Left lung (tissue), 4 donors: ENCODE measurements at regions not wholly inside any gene's neighbourhood (a gene's known extent, or its start where the extent isn't known, plus 50 kb on each side); places are given as distances from the start of the nearest gene placed in this dataset.

Source experiments
- ATAC-seq: fragments of 200-7000 bp; cut with Tn5 transposase; one replicate; pipeline ENCODE4 v1.9.1; 2020; ENCODE audit warnings: moderate library complexity
- DNase-seq, 4 donors: peaks; one replicate each; pipeline ENCODE4 v3.0.0-alpha.2; 2013 to 2020
- H3K27ac ChIP-seq, 2 donors: fragments of 200-600 bp; sonication (generic) in 1 of 2; one replicate each; pipeline versions ENCODE4 v1.5.0 to v1.8.0; 2020 to 2021
- H3K27me3 ChIP-seq, 2 donors: fragments of 200-600 bp; sonication (generic) in 1 of 2; one replicate each; pipeline versions ENCODE4 v1.5.0 to v1.8.0; 2020 to 2021
- H3K36me3 ChIP-seq, 2 donors: fragments of 200-600 bp; sonication (generic) in 1 of 2; one replicate each; pipeline versions ENCODE4 v1.5.0 to v1.8.0; 2020 to 2021
- H3K4me1 ChIP-seq, 2 donors: fragments of 200-600 bp; one replicate each; pipeline ENCODE4 v1.8.0; 2021
- H3K4me3 ChIP-seq, 2 donors: fragments of 200-600 bp; sonication (generic) in 1 of 2; one replicate each; pipeline versions ENCODE4 v1.5.0 to v1.8.0; 2020 to 2021; ENCODE audit warnings: mild to moderate bottlenecking in 1 of 2
- H3K9me3 ChIP-seq, 2 donors: fragments of 200-600 bp; sonication (generic) in 1 of 2; one replicate each; pipeline versions ENCODE4 v1.5.0 to v1.8.0; 2020 to 2021
- intact Hi-C, 2 donors: fragments of 100-400 bp; cut with DNase I; formaldehyde crosslinking; loops; one replicate each; pipeline versions ENCODE4 v1.11.2 to v1.14.2; 2022
- TF ChIP-seq, protein P1 (sequence below), 2 donors: fragments of 200-600 bp; sonication (generic) in 1 of 2; IDR thresholded peaks; one replicate each; pipeline versions ENCODE4 v1.5.0 to v1.8.0; 2021; ENCODE audit warnings: antibody characterized with exemption in 2 of 2
- donor health status: DM: no; HTN: yes; CAD: no.
- donor health status: DM: no; HTN: no; CAD: no.

DNA sequence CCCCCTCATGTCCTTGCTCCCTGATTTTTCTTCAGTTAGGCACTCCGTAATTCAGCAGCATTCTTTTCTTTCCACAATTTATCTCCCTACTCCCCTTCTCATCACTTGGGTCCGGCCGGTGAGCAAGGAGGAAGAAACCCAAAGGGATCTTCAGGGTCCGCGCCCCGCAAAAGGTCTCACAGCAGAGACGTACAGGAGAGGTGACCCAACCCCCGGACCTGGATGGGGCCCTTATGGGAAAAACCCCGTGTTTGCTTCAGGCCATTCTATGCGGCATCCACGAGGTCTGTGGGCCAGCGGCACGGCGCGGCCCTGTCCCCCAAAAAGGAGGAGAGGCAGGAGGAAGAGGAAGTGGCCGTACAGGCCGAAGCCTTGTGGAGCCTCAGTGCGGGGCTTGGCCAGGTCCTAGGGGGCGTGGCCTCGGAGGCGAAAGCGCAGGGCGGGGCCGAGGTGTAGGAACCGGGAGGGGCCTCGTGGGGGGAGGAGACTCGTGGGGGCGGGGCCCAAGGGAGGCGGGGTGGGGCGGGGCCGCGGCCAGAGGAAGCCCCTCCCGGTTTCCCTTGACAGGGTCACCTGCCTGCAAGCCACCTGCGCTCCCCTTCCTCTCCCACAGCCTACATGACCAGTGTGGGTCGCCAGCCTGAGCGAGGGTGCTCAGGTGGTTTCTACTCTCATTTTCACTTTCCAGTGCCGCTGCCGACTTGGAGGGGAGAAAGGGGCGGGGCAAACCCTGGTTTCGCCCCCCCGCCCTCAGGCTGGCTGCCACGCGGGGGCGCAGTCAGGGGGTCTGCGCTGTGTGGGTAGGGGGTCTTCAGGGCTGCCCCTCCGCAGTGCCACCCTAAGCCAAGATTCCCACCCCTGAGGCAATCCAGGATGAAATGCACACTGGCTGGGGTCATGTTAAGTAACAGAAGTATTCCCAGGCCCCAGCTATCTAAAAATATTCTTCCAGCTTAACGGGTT is 156.4 kb upstream of the XPO1 start:
- no peaks in the 10 kb centered on the region for H3K27me3 ChIP-seq
- peak; percentile 100 for ATAC-seq
- no peaks in the 10 kb centered on the region for H3K9me3 ChIP-seq
- TF ChIP-seq, protein P1, sequence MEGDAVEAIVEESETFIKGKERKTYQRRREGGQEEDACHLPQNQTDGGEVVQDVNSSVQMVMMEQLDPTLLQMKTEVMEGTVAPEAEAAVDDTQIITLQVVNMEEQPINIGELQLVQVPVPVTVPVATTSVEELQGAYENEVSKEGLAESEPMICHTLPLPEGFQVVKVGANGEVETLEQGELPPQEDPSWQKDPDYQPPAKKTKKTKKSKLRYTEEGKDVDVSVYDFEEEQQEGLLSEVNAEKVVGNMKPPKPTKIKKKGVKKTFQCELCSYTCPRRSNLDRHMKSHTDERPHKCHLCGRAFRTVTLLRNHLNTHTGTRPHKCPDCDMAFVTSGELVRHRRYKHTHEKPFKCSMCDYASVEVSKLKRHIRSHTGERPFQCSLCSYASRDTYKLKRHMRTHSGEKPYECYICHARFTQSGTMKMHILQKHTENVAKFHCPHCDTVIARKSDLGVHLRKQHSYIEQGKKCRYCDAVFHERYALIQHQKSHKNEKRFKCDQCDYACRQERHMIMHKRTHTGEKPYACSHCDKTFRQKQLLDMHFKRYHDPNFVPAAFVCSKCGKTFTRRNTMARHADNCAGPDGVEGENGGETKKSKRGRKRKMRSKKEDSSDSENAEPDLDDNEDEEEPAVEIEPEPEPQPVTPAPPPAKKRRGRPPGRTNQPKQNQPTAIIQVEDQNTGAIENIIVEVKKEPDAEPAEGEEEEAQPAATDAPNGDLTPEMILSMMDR (IDR thresholded peaks at IDR 0.05), result no peak
- H3K4me3 ChIP-seq, result peak overlapping the region; percentile 66 to 87
- H3K4me1 ChIP-seq, result peaks cover 5 to 17% of the 10 kb centered on the region in 2 donors
- intact Hi-C loops, result no loop called here
- no peaks in the 10 kb centered on the region for H3K36me3 ChIP-seq
- peak; percentile 85 to 100 (median 96) for DNase-seq
- H3K27ac ChIP-seq, result peak overlapping the region; percentile 60 to 74

DNA sequence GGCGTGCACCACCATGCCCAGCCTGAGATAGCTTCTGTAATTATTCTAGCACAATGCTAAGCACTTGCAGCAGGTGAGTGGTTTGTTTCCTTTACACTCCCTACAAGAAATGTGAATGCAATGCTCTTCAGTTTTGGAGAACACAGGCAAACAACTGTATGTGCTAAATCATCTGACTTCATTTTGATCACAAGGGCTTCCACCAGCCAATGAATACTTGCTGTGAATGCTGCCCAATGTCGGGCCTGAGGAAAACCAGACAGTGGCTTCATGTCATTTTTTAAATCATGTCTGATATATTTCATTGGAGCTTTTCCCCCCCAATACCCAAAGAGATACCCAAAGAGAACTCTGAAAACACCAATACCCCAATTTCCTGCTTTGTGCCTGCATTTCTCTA is 155.6 kb upstream of the XPO1 start:
- H3K4me3 ChIP-seq, result peak overlapping the region; percentile 66 to 87
- ATAC-seq, result no peak
- intact Hi-C loops, result no loop called here
- H3K27me3 ChIP-seq, result no peaks in the 10 kb centered on the region
- peaks cover 5 to 21% of the 10 kb centered on the region in 2 donors for H3K4me1 ChIP-seq
- no peaks in the 10 kb centered on the region for H3K9me3 ChIP-seq
- H3K27ac ChIP-seq, result peak overlapping the region; percentile 60 to 74
- TF ChIP-seq, protein P1 (IDR thresholded peaks at IDR 0.05), result no peak
- no peak for DNase-seq
- H3K36me3 ChIP-seq, result no peaks in the 10 kb centered on the region

DNA sequence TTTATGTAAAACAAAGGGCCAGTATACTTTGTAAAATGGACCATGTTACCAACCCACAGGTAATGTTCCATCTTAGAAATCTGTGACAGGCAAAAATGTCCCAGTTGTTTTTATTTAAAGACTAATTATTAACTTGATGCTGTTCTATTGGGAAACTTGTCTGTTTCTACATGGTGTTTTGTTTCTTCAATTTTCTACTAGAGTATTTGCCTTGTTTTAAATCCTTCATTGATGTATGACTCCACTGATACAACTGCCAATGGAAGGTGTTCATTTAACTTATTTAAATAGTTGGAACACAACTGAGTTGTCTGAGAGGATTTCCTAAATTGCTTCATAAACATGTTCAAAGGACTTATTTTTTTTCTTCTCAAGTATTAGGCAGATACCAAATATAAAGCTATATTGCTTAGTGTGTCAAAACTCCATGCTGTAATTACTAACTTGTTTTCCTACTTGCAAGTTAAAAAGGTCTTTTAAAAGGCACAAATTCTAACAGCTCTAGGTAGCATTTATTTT is 152.0 kb upstream of the XPO1 start:
- DNase-seq, result no peak
- intact Hi-C loops, result no loop called here
- Histone ChIP-seq H3K27me3 (no peaks in the 10 kb centered on the region), H3K9me3 (no peaks in the 10 kb centered on the region), H3K4me1 (peaks cover 5 to 17% of the 10 kb centered on the region in 2 donors), H3K36me3 (no peaks in the 10 kb centered on the region), H3K27ac (no peak overlapping the region), H3K4me3 (no peak overlapping the region)
- no peak for ATAC-seq
- TF ChIP-seq, protein P1 (IDR thresholded peaks at IDR 0.05), result no peak

DNA sequence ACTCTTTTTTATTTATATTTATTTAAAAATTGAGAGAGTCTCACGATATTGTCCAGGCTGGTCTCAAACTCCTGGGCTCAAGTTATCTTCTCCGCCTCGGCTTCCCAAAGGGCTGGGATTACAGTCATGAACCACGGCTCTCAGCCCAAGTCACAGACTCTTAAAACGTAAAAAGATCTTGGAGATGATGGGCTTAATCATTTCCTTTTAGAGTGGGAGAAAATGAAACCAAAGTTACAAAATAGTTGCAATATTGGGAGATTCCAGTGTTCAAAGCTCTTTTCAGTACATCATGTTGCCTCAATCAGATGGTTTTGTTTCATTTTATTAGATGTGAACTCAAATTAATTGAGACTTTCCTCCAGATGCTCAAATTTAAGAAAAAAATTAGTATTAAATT is 151.4 kb upstream of the XPO1 start:
- DNase-seq, result no peak
- TF ChIP-seq, protein P1 (IDR thresholded peaks at IDR 0.05), result no peak
- H3K4me1 ChIP-seq, result peaks cover 5 to 13% of the 10 kb centered on the region in 2 donors
- intact Hi-C loops, result no loop called here
- H3K4me3 ChIP-seq, result no peak overlapping the region
- H3K36me3 ChIP-seq, result no peaks in the 10 kb centered on the region
- H3K27me3 ChIP-seq, result no peaks in the 10 kb centered on the region
- H3K9me3 ChIP-seq, result no peaks in the 10 kb centered on the region
- ATAC-seq, result no peak
- H3K27ac ChIP-seq, result no peak overlapping the region
